Aorta (tissue), 5 donors: ENCODE measurements at regions not wholly inside any gene's neighbourhood (a gene's known extent, or its start where the extent isn't known, plus 50 kb on each side); places are given as distances from the start of the nearest gene placed in this dataset.
"Not testable (repeated sequence)": the region's sequence is repeated elsewhere in the genome, so short reads cannot be mapped to it uniquely, and the experiment has no call there.

Experiments
- ATAC-seq: fragments of 200-7000 bp; cut with Tn5 transposase; one replicate; pipeline ENCODE4 v1.9.1; 2022; ENCODE audit warnings: moderate library complexity; ENCODE audit not compliant: low FRiP score
- DNase-seq, 2 donors: peaks; one replicate each; pipeline ENCODE4 v3.0.0-alpha.2; 2020
- H3K27ac ChIP-seq, 2 donors: one replicate each; pipeline ENCODE4 v1.5.1; 2013; ENCODE audit warnings: low read length in 2 of 2, mild to moderate bottlenecking in 2 of 2, moderate library complexity in 2 of 2, control low read depth in 1 of 2, inconsistent platforms in 1 of 2, low read depth in 1 of 2
- H3K27me3 ChIP-seq, 2 donors: one replicate each; pipeline ENCODE4 v1.6.1; 2013; ENCODE audit warnings: control low read depth in 1 of 2, low read length in 1 of 2, mild to moderate bottlenecking in 1 of 2, moderate library complexity in 1 of 2; ENCODE audit not compliant: insufficient read depth in 2 of 2, control insufficient read depth in 1 of 2
- H3K36me3 ChIP-seq, 2 donors: one replicate each; pipeline ENCODE4 v1.6.1; 2013; ENCODE audit warnings: control low read depth in 1 of 2, low read length in 1 of 2, mild to moderate bottlenecking in 1 of 2; ENCODE audit not compliant: insufficient read depth in 2 of 2, control insufficient read depth in 1 of 2
- H3K4me1 ChIP-seq, 2 donors: one replicate each; pipeline ENCODE4 v1.6.1; 2013; ENCODE audit warnings: low read length in 2 of 2, control low read depth in 1 of 2, mild to moderate bottlenecking in 1 of 2, moderate library complexity in 1 of 2; ENCODE audit not compliant: insufficient read depth in 2 of 2, control insufficient read depth in 1 of 2
- H3K4me3 ChIP-seq, 2 donors: one replicate each; pipeline ENCODE4 v1.5.1; 2013; ENCODE audit warnings: low read length in 2 of 2, control low read depth in 1 of 2, mild to moderate bottlenecking in 1 of 2
- H3K9me3 ChIP-seq: one replicate; pipeline ENCODE4 v1.6.1; 2013; ENCODE audit warnings: mild to moderate bottlenecking, low read length; ENCODE audit not compliant: control insufficient read depth
- WGBS, 2 donors: extraction: QIAGEN DNeasy Blood & Tissue Kit; methylation state at CpG; one replicate each; pipeline ENCODE4 v1.1.7; 2013; 5-methylcytosine and 5-hydroxymethylcytosine counted together
- intact Hi-C, 2 donors: fragments of 100-400 bp; cut with DNase I; formaldehyde crosslinking; loops; one replicate each; pipeline versions ENCODE4 v1.14.2 to v1.15.0; 2022
- donor health status: healthy with polysubstance abuse.
- donor health status: Bipolar disorder and iron deficiency.
- donor health status: DM: no; HTN: no; CAD: no.
- donor health status: DM: no; HTN: no; CAD: no.
- donor health status: DM: yes; HTN: yes; CAD: no.

DNA sequence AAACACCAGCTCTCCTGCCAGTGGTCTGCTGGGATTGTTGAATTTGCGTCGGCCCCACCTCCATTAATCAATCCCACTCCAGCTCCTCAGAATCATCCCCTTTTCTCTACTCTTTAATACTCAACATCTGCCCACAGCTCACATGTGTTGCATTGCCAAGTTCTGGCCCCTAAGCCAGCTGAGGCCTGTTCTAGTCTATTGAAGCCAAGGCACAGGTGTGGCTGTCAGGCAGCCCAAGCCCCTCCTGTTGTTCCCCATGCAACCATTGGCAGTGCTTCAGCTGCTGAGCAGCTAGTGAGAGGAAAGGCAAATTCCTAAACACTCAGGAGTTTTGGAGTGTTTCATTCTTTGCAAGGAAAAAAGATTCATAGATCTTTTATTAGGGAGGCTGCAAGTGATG, 128.0 kb upstream of the NT5E start:
- no peak for ATAC-seq
- WGBS, 2 donors: 86 to 92% methylated on average over 2 of the region's 2 CpGs
- intact Hi-C loops: loop anchor here (5.0 to 10.0 kb wide), 4 partner anchors 197 to 547 kb away; no protein-coding TSS in a partner anchor

DNA sequence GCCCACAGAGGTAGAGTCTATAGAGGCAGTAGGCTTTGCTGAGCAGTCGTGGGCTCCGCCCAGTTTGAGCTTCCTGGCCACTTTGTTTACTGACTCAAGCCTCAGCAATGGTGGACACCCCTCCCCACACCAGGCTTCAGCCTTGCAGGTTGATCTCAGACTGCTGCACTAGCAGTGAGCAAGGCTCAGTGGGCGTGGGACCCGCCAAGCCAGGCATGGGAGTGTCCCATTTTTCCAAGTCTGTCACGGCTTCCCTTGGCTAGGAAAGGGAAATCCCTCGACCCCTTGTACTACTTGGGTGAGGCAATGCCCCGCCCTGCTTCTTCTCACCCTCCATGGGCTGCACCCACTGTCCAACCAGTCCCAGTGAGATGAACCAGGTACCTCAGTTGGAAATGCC, 135.3 kb upstream of the NT5E start:
- no peaks in the 10 kb centered on the region for H3K4me1 ChIP-seq
- intact Hi-C loops: no loop called here
- DNase-seq (no peak), ATAC-seq (no peak)
- H3K36me3 ChIP-seq: no peaks in the 10 kb centered on the region
- WGBS, 2 donors: 84 to 89% methylated on average over 7 of the region's 7 CpGs
- H3K4me3 ChIP-seq: no peak overlapping the region
- no peaks in the 10 kb centered on the region for H3K27me3 ChIP-seq
- no peak overlapping the region for H3K27ac ChIP-seq
- H3K9me3 ChIP-seq: peaks cover 10% of the 10 kb centered on the region

More for the DNA sequence above, 128.0 kb upstream of the NT5E start:
- Histone ChIP-seq H3K4me3 (no peak overlapping the region), H3K36me3 (no peaks in the 10 kb centered on the region), H3K27me3 (no peaks in the 10 kb centered on the region), H3K9me3 (peaks cover 5% of the 10 kb centered on the region), H3K27ac (no peak overlapping the region), H3K4me1 (no peaks in the 10 kb centered on the region)
- DNase-seq: no peak

DNA sequence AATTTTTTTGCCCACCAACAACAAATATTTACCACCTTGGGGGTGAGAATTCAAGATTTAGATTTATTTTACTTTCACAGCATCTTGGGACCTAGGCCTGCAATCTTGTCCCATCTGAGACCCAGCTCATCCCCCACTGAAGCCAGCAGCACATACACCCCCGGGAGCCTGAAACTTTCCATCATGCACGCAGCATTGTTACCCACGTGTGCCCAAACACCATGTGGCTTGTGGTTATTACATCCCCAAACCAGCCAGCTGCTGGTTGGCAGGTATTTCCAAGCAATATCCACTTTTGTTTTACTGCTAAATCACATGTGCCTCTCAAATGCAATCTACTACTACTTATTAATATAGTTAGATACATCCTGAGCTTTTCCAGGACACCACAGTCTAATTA, 149.3 kb upstream of the NT5E start:
- no peak overlapping the region for H3K4me3 ChIP-seq
- intact Hi-C loops: no loop called here
- H3K36me3 ChIP-seq: no peaks in the 10 kb centered on the region
- no peak for DNase-seq
- peaks cover 0 to 1% of the 10 kb centered on the region in 2 donors for H3K27me3 ChIP-seq
- H3K4me1 ChIP-seq: no peaks in the 10 kb centered on the region
- H3K9me3 ChIP-seq: no peaks in the 10 kb centered on the region
- WGBS, 2 donors: 87 to 93% methylated on average over 3 of the region's 3 CpGs
- no peak overlapping the region for H3K27ac ChIP-seq
- ATAC-seq: no peak

DNA sequence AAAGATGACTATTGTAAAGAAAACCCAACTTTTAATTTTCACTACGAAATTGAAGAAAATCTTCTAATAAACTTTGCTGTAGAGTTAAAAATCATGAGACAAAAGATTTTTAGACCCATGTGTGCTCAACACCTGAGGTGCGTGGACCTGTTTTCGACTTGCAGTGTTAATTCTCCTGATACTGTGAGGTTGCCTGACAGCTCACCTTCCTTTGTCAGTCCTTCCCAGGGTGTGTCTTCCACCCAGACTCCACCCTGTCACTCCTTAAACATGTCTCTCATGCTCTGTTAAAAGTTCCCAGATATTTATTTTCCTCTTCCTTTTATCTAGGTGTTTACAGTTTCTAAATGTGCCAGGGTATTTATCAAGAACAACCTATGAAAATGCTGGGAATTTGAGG, 151.3 kb upstream of the NT5E start:
- Histone ChIP-seq H3K27ac (no peak overlapping the region), H3K9me3 (no peaks in the 10 kb centered on the region), H3K36me3 (no peaks in the 10 kb centered on the region), H3K4me3 (no peak overlapping the region), H3K27me3 (peaks cover 0 to 1% of the 10 kb centered on the region in 2 donors), H3K4me1 (no peaks in the 10 kb centered on the region)
- ATAC-seq: no peak
- no peak for DNase-seq
- intact Hi-C loops: no loop called here
- WGBS, 2 donors: 59 to 64% methylated on average over 3 of the region's 3 CpGs

DNA sequence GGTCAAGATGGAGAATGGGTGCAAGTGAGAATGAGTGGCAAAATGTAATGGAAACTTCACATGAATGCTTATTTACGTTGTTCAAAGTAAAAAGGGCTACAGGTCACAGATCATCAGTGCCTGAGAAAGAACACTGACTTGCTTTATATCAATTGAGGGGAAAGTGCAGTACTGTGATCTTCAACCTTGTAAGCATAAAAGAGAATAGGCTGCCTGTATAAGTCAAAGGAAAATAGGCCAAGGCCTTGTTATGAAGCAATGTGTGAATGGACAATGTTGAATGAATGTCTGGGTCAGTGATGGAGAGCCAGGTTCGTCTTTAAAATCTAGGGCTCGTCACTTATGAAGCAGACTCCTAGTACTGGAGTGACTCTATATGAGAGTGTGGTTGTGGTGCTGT, 158.6 kb upstream of the NT5E start:
- ATAC-seq: no peak
- 91 to 92% methylated on average over 3 of the region's 3 CpGs for WGBS, 2 donors
- Histone ChIP-seq H3K27me3 (peaks cover 0 to 1% of the 10 kb centered on the region in 2 donors), H3K27ac (no peak overlapping the region), H3K4me3 (no peak overlapping the region), H3K4me1 (no peaks in the 10 kb centered on the region), H3K9me3 (peaks cover 1% of the 10 kb centered on the region), H3K36me3 (no peaks in the 10 kb centered on the region)
- no peak for DNase-seq
- intact Hi-C loops: no loop called here

DNA sequence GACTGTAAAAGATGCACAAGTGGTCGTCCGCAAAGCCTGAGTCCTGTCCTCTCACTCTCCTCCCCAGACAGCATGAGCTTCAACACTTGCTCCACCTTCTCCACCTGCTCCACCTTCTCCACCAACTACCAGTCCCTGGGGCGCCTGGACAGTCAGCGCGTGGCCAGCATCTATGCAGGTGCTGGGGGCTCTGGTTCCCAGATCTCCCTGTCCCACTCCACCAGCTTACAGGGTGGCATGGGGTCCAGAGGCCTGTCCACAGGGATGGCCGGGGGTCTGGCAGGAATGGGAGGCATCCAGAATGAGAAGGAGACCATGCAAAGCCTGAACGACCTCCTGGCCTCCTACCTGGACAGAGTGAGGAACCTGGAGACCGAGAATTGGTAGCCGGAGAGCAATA, 162.2 kb upstream of the NT5E start:
- DNase-seq: no peak
- no peaks in the 10 kb centered on the region for H3K4me1 ChIP-seq
- WGBS, 2 donors: 93 to 97% methylated on average over 9 of the region's 9 CpGs
- no peak overlapping the region for H3K27ac ChIP-seq
- intact Hi-C loops: no loop called here
- H3K36me3 ChIP-seq: no peaks in the 10 kb centered on the region
- no peak overlapping the region for H3K4me3 ChIP-seq
- H3K9me3 ChIP-seq: peaks cover 1% of the 10 kb centered on the region
- no peaks in the 10 kb centered on the region for H3K27me3 ChIP-seq
- ATAC-seq: no peak

DNA sequence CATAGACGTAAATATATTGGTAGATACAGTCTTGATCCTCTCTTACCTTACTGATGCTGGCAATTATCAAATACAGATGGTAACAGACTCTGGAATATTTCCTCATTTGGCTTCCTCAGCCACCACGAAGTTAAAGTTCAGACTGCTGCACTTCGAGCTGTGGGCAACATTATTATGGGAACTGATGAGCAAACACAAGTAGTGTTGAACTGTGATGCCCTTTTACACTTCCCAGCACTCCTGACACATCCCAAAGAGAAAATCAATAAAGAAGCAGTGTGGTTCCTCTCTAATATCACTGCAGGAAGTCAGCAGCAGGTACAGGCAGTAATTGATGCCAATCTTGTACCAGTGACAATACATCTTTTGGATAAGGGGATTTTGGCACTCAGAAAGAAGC, 162.7 kb upstream of the NT5E start:
- H3K4me3 ChIP-seq: no peak overlapping the region
- DNase-seq: no peak
- H3K9me3 ChIP-seq: peaks cover 1% of the 10 kb centered on the region
- ATAC-seq: no peak
- no peaks in the 10 kb centered on the region for H3K27me3 ChIP-seq
- H3K36me3 ChIP-seq: no peaks in the 10 kb centered on the region
- H3K4me1 ChIP-seq: no peaks in the 10 kb centered on the region
- WGBS, 2 donors: 77 to 87% methylated on average over 3 of the region's 3 CpGs
- H3K27ac ChIP-seq: no peak overlapping the region
- intact Hi-C loops: no loop called here

DNA sequence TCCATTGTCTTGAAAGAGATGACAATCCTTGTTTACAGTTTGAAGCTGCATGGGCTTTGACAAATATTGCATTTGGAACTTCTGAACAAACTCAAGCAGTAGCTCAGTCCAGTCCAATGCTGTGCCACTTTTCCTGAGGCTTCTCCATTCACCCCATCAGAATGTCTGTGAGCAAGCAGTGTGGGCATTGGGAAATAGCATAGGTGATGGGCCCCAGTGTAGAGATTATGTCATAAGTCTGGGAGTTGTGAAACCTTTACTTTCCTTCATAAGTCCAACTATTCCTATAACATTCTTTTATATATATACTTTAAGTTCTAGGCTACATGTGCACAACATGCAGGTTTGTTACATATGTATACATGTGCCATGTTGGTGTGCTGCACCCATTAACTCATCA, 163.4 kb upstream of the NT5E start:
- ATAC-seq, H3K27me3 ChIP-seq, H3K36me3 ChIP-seq, H3K4me3 ChIP-seq, DNase-seq, H3K27ac ChIP-seq, intact Hi-C loops, H3K9me3 ChIP-seq, H3K4me1 ChIP-seq: not testable (repeated sequence)

DNA sequence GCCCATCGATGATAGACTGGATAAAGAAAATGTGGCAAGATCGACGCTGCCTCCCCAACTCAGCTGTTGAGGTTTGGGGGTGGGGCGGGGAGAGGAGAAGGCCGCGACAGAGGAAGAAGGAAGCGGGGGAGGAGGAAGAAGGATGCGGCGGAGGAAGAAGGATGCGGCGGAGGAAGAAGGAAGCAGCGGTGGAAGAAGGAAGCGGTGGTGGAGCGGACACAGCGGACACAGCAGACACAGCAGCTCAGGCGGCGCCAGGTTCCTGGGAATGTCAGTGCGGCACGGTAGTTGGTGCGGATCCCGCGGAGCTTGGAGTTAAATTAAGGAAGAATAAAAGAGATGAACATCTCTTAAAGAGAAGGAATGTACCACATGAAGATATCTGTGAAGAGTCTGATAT, 163.9 kb upstream of the NT5E start:
- 95% methylated on average over 22 of the region's 22 CpGs for WGBS, 2 donors
- Histone ChIP-seq H3K9me3 (peaks cover 1% of the 10 kb centered on the region), H3K27me3 (no peaks in the 10 kb centered on the region), H3K4me1 (no peaks in the 10 kb centered on the region), H3K27ac (no peak overlapping the region), H3K36me3 (no peaks in the 10 kb centered on the region), H3K4me3 (no peak overlapping the region)
- DNase-seq (no peak), ATAC-seq (no peak)
- intact Hi-C loops: no loop called here
